ENCODE measurements at regions not wholly inside any gene's neighbourhood (a gene's known extent, or its start where the extent isn't known, plus 50 kb on each side); places are given as distances from the start of the nearest gene placed in this dataset.

DNA sequence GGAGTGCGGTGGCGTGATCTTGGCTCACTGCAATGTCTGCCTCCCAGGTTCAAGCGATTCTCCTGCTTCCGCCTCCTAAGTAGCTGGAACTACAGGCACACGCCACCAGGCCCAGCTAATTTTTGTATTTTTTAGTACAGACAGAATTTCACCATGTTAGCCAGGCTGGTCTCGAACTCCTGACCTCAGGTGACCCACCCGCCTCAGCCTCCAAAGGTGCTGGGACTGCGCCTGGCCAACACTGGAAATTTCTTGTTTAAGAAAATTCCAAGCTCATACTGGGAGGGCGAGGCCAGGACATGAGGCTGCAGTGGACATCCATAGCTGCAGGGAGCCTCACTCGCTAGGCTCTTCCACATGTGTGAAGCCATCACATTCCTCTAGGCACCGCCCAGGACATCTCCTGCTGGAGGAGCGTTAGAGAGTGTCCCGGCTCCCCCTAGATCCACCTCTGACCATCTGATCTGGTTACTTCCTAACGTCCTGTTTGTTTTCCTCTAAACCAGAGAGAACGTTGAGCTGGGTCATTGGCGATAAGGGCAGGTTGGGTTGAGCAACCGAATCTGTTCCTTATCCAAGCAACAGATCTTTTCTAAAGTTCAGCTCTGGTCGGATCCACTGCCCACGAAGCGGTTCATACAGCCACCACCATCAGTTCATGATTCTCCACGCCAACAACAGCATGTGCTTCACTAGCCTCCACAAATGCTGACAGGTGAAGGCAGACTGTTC, 108.2 kb upstream of the MED13L start:
- TF ChIP-seq, protein P1, sequence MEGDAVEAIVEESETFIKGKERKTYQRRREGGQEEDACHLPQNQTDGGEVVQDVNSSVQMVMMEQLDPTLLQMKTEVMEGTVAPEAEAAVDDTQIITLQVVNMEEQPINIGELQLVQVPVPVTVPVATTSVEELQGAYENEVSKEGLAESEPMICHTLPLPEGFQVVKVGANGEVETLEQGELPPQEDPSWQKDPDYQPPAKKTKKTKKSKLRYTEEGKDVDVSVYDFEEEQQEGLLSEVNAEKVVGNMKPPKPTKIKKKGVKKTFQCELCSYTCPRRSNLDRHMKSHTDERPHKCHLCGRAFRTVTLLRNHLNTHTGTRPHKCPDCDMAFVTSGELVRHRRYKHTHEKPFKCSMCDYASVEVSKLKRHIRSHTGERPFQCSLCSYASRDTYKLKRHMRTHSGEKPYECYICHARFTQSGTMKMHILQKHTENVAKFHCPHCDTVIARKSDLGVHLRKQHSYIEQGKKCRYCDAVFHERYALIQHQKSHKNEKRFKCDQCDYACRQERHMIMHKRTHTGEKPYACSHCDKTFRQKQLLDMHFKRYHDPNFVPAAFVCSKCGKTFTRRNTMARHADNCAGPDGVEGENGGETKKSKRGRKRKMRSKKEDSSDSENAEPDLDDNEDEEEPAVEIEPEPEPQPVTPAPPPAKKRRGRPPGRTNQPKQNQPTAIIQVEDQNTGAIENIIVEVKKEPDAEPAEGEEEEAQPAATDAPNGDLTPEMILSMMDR (IDR thresholded peaks at IDR 0.05; ENCODE audit: control insufficient read depth, insufficient read depth, low read depth, low read length, missing control alignments), result no peak
- no peak overlapping the region for H3K4me3 ChIP-seq (ENCODE audit: control insufficient read depth, low read depth, low read length)
- no peak for DNase-seq (ENCODE audit: low read depth)

DNA sequence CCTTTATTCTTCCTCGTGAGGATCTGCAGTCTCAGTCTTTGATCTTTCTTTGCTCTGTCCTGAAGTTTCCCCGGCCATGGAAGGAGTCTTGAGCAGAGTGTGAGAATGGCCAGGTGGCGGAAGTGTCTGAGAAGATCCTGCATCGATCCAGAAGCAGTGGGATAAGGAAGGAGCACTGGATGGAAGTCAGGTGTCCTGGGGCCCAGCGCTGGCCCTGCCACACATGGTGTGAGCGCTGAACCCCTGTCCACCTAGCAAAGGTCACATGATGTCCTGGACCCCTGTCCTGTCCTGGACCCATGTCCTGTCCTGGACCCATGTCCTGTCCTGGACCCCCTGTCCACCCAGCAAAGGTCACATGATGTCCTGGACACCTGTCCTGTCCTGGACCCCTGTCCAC, 111.8 kb upstream of the MED13L start:
- no peak for DNase-seq (ENCODE audit: low read depth)
- H3K4me3 ChIP-seq (ENCODE audit: control insufficient read depth, low read depth, low read length), result no peak overlapping the region
- TF ChIP-seq, protein P1 (IDR thresholded peaks at IDR 0.05; ENCODE audit: control insufficient read depth, insufficient read depth, low read depth, low read length, missing control alignments), result no peak

- peak; percentile 95 for DNase-seq (ENCODE audit: low read depth)
- no peak overlapping the region for H3K4me3 ChIP-seq (ENCODE audit: control insufficient read depth, low read depth, low read length)
- TF ChIP-seq, protein P1 (IDR thresholded peaks at IDR 0.05; ENCODE audit: control insufficient read depth, insufficient read depth, low read depth, low read length, missing control alignments), result no peak
Observed at GRCh38 chr12:116389990-116390389, 112.5 kb upstream of the MED13L start.

GRCh38 chr12:116390401-116391335, 113.2 kb upstream of the MED13L start:
- TF ChIP-seq, protein P1 (IDR thresholded peaks at IDR 0.05; ENCODE audit: control insufficient read depth, insufficient read depth, low read depth, low read length, missing control alignments), result no peak
- DNase-seq (ENCODE audit: low read depth), result no peak
- no peak overlapping the region for H3K4me3 ChIP-seq (ENCODE audit: control insufficient read depth, low read depth, low read length)

DNA sequence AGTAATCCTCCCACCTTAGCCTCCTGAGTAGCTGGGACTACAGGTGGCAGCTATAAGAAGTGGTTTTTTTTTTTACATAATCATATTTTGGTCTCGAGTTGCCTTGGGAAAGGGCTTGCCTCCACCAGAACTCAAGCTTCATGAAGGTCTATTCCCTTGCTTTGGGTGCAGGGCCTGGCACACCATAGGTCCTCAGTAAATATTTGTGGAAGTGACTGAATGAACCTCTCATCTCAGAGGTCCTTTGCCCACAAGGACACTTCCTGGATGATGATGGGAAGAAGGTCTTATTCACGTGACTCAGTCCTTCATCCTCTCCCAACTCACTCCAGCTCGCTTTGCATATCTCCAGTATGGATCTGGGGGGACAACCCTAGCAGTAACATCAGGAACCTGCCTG, 114.0 kb upstream of the MED13L start:
- DNase-seq (ENCODE audit: low read depth), result no peak
- TF ChIP-seq, protein P1 (IDR thresholded peaks at IDR 0.05; ENCODE audit: control insufficient read depth, insufficient read depth, low read depth, low read length, missing control alignments), result no peak
- H3K4me3 ChIP-seq (ENCODE audit: control insufficient read depth, low read depth, low read length), result no peak overlapping the region

DNA sequence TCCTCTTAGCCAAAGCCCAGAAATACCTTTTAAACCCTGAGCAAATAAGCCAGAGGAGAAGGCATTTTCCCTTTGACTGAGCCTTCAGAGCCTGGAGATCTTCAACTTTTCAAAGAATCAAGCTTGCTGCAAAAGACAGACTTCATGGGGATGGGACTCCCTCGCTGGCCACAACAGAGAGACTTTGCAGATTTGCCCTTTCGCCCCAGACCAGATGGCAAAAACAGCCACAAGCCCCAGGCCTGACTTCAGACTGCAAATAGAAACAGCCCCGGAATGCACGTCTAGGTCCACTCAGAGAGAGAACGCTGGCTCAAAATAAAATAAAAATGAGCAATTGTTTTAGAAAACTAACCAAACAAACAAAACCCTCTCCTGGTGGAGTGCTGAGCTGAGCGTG, 114.6 kb upstream of the MED13L start:
- H3K4me3 ChIP-seq (ENCODE audit: control insufficient read depth, low read depth, low read length), result no peak overlapping the region
- no peak for DNase-seq (ENCODE audit: low read depth)
- TF ChIP-seq, protein P1 (IDR thresholded peaks at IDR 0.05; ENCODE audit: control insufficient read depth, insufficient read depth, low read depth, low read length, missing control alignments), result no peak

All from AG09309 (cell line).